NT2/D1 (cell line): ENCODE measurements at regions not wholly inside any gene's neighbourhood (a gene's known extent, or its start where the extent isn't known, plus 50 kb on each side); places are given as distances from the start of the nearest gene placed in this dataset.

Source experiments
- YY1 ChIP-seq: IDR thresholded peaks from 2 replicates; pipeline ENCODE4 v1.6.1; 2011; ENCODE audit not compliant: insufficient read length, insufficient read depth
- ZNF274 ChIP-seq: IDR thresholded peaks from 2 replicates; pipeline ENCODE4 v1.6.1; 2011; ENCODE audit warnings: mild to moderate bottlenecking, low read depth, low read length

GRCh38 chr7:41592236-41592635, 110.7 kb downstream of the INHBA start:
- no peak for TF ChIP-seq YY1
- no peak for TF ChIP-seq ZNF274
